ENCODE measurements at regions not wholly inside any gene's neighbourhood (a gene's known extent, or its start where the extent isn't known, plus 50 kb on each side); places are given as distances from the start of the nearest gene placed in this dataset.

DNA sequence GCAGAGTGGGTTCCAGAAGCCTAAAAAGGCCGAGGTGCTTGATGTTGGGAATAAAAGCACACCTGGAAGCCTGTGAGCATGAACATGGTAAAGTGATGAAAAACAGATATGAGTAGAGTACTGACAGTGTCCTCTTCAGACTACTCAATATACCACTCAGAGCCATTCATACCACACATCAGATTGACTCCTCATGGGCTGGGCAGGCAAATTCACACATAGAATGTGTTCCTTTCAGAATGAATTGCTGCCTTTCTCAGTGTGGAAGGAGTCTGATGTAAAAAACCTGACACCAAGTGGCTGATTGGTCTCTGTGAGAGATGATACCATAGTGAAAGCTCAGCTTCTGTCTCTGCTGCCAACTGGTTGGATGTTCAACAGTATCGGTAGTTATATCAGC lies 442.7 kb downstream of the RAPGEF2 start (continued):
- TF ChIP-seq, protein P1, sequence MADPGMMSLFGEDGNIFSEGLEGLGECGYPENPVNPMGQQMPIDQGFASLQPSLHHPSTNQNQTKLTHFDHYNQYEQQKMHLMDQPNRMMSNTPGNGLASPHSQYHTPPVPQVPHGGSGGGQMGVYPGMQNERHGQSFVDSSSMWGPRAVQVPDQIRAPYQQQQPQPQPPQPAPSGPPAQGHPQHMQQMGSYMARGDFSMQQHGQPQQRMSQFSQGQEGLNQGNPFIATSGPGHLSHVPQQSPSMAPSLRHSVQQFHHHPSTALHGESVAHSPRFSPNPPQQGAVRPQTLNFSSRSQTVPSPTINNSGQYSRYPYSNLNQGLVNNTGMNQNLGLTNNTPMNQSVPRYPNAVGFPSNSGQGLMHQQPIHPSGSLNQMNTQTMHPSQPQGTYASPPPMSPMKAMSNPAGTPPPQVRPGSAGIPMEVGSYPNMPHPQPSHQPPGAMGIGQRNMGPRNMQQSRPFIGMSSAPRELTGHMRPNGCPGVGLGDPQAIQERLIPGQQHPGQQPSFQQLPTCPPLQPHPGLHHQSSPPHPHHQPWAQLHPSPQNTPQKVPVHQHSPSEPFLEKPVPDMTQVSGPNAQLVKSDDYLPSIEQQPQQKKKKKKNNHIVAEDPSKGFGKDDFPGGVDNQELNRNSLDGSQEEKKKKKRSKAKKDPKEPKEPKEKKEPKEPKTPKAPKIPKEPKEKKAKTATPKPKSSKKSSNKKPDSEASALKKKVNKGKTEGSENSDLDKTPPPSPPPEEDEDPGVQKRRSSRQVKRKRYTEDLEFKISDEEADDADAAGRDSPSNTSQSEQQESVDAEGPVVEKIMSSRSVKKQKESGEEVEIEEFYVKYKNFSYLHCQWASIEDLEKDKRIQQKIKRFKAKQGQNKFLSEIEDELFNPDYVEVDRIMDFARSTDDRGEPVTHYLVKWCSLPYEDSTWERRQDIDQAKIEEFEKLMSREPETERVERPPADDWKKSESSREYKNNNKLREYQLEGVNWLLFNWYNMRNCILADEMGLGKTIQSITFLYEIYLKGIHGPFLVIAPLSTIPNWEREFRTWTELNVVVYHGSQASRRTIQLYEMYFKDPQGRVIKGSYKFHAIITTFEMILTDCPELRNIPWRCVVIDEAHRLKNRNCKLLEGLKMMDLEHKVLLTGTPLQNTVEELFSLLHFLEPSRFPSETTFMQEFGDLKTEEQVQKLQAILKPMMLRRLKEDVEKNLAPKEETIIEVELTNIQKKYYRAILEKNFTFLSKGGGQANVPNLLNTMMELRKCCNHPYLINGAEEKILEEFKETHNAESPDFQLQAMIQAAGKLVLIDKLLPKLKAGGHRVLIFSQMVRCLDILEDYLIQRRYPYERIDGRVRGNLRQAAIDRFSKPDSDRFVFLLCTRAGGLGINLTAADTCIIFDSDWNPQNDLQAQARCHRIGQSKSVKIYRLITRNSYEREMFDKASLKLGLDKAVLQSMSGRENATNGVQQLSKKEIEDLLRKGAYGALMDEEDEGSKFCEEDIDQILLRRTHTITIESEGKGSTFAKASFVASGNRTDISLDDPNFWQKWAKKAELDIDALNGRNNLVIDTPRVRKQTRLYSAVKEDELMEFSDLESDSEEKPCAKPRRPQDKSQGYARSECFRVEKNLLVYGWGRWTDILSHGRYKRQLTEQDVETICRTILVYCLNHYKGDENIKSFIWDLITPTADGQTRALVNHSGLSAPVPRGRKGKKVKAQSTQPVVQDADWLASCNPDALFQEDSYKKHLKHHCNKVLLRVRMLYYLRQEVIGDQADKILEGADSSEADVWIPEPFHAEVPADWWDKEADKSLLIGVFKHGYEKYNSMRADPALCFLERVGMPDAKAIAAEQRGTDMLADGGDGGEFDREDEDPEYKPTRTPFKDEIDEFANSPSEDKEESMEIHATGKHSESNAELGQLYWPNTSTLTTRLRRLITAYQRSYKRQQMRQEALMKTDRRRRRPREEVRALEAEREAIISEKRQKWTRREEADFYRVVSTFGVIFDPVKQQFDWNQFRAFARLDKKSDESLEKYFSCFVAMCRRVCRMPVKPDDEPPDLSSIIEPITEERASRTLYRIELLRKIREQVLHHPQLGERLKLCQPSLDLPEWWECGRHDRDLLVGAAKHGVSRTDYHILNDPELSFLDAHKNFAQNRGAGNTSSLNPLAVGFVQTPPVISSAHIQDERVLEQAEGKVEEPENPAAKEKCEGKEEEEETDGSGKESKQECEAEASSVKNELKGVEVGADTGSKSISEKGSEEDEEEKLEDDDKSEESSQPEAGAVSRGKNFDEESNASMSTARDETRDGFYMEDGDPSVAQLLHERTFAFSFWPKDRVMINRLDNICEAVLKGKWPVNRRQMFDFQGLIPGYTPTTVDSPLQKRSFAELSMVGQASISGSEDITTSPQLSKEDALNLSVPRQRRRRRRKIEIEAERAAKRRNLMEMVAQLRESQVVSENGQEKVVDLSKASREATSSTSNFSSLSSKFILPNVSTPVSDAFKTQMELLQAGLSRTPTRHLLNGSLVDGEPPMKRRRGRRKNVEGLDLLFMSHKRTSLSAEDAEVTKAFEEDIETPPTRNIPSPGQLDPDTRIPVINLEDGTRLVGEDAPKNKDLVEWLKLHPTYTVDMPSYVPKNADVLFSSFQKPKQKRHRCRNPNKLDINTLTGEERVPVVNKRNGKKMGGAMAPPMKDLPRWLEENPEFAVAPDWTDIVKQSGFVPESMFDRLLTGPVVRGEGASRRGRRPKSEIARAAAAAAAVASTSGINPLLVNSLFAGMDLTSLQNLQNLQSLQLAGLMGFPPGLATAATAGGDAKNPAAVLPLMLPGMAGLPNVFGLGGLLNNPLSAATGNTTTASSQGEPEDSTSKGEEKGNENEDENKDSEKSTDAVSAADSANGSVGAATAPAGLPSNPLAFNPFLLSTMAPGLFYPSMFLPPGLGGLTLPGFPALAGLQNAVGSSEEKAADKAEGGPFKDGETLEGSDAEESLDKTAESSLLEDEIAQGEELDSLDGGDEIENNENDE (IDR thresholded peaks at IDR 0.05; ENCODE audit: insufficient replicate concordance, low read length): no peak
- TF ChIP-seq CHD1 (IDR thresholded peaks at IDR 0.05; ENCODE audit: low read depth, low read length): no peak
- no peak for TF ChIP-seq KDM4A (IDR thresholded peaks at IDR 0.05; ENCODE audit: low read depth, low read length, severe bottlenecking)
- TF ChIP-seq BRCA1 (IDR thresholded peaks at IDR 0.05; ENCODE audit: low read depth, low read length): no peak
- TF ChIP-seq, protein P2, sequence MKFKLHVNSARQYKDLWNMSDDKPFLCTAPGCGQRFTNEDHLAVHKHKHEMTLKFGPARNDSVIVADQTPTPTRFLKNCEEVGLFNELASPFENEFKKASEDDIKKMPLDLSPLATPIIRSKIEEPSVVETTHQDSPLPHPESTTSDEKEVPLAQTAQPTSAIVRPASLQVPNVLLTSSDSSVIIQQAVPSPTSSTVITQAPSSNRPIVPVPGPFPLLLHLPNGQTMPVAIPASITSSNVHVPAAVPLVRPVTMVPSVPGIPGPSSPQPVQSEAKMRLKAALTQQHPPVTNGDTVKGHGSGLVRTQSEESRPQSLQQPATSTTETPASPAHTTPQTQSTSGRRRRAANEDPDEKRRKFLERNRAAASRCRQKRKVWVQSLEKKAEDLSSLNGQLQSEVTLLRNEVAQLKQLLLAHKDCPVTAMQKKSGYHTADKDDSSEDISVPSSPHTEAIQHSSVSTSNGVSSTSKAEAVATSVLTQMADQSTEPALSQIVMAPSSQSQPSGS (IDR thresholded peaks at IDR 0.05; ENCODE audit: low read length): no peak
- no peak for TF ChIP-seq HDAC6 (IDR thresholded peaks at IDR 0.05; ENCODE audit: low read depth, low read length)

Measured in H1 (cell line).